Skeletal muscle cell (primary cell): ENCODE measurements at regions not wholly inside any gene's neighbourhood (a gene's known extent, or its start where the extent isn't known, plus 50 kb on each side); places are given as distances from the start of the nearest gene placed in this dataset.
"Not testable (repeated sequence)": the region's sequence is repeated elsewhere in the genome, so short reads cannot be mapped to it uniquely, and the experiment has no call there.

Source experiments
- DNase-seq: peaks from one replicate; pipeline ENCODE4 v3.0.0-alpha.2; 2010; ENCODE audit warnings: low read depth
- H3K4me3 ChIP-seq: 2 replicates; pipeline ENCODE4 v1.5.1; 2011; ENCODE audit warnings: low read depth, mild to moderate bottlenecking, control low read depth, low read length, moderate library complexity

GRCh38 chr1:201633297-201633696 lies 94.4 kb downstream of the NAV1 start:
- DNase-seq, result no peak
- H3K4me3 ChIP-seq, result no peak overlapping the region

- DNase-seq, result no peak
- no peak overlapping the region for H3K4me3 ChIP-seq
These were observed 94.9 kb downstream of the NAV1 start for GRCh38 chr1:201633811-201634210.

DNA sequence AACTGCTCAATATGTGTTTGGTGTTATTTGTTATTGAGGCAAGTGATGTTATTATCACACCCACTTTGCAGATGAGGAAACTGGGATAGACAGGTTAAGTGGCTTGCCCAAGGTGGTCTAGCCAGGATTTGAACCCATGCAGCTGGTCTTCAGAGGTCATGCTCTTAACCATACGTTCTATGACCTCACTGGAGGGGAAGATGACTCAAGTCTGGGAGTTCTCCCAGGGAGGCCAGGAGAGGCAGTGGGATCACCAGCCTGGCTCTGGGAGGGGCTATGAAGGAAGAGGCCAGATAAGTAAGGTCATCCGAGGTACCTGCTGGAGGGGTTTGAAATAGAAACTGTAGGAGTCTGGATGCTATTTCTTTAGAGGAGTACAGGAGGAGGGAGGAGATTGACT lies 95.3 kb downstream of the NAV1 start:
- no peak overlapping the region for H3K4me3 ChIP-seq
- no peak for DNase-seq

GRCh38 chr1:201636097-201636496 lies 97.2 kb downstream of the NAV1 start:
- DNase-seq, result no peak
- H3K4me3 ChIP-seq, result no peak overlapping the region

GRCh38 chr1:201636510-201636971 lies 97.6 kb downstream of the NAV1 start:
- H3K4me3 ChIP-seq, result no peak overlapping the region
- no peak for DNase-seq

DNA sequence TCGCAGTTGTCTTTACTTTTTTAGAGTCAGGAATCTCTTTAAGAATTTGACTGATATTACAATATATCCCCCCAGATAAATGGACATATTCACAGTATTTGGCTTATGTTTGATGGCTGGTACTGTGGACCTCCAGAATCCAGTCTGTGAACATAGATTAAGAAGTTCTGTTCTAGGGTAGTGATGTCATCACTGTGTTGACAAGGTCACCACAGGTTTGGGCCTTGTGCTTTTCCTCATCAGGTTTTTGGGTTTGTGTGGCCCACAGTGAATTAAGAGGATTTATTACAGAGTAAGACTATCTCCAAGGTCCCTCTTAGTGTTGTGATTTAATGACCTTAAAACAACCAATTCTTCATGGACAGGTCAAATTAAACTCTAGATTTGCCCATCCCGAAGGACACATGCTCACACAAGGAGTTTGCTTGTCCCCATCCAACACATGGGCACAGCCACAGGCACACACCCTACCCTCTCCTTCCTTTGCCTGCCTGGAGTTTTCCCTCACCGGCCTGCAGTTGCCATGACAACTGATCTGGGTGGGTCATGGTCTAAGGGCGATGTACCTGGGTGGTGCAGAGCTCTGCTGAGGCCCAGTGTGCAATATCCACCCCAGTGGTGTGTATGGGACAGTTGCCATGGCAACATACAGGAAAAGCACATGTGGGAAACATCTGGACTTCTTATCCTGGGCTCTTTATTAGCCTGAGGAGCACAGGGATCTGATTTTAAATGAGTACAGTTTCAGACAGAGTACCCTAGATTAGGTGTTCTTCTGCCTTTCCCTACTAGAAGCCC lies 98.6 kb downstream of the NAV1 start:
- no peak for DNase-seq
- H3K4me3 ChIP-seq, result no peak overlapping the region

DNA sequence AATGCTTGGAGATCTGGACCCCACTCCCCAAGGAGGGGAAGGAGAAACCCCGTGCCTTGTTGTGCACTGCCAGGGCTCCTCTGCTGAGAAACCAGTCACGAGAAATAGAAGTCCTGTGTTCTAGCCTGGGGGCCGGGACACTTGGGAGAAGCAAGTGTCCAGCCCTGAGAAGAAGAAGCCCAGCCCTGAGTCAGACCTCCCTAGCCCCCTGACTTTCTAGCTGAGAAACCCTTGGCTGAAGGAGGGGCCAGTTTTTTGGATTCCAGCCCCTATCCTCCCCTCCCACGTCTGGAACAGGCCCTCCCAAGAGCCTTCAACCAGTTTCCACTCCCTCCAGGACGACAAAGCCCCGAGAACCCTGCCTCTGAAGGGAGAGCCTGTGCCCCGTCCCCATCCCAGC lies 100.5 kb downstream of the NAV1 start:
- H3K4me3 ChIP-seq, result no peak overlapping the region
- DNase-seq, result no peak

GRCh38 chr1:201639826-201640225 lies 100.9 kb downstream of the NAV1 start:
- DNase-seq, result no peak
- H3K4me3 ChIP-seq, result no peak overlapping the region

DNA sequence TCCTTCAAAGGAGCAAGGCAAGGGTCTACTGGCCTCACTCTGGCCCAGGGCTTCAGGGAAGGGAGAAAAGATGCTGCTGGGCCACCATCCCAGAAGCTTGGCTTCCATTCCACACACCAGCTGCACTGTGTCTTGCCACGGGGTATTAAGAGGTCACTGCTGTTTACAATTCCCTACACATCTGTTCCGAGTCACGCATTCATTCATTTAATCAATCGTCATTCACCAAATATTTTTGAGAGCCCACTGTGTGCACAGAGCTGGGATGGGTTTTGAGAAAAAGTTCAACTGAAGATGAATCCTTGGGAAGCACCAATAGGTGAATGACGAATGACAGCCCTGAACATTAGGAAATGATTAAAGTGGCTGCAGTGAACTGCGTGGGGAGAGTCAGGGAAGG lies 101.7 kb downstream of the NAV1 start:
- no peak overlapping the region for H3K4me3 ChIP-seq
- no peak for DNase-seq

GRCh38 chr1:201641524-201642253 lies 102.8 kb downstream of the NAV1 start:
- no peak overlapping the region for H3K4me3 ChIP-seq
- DNase-seq, result no peak

DNA sequence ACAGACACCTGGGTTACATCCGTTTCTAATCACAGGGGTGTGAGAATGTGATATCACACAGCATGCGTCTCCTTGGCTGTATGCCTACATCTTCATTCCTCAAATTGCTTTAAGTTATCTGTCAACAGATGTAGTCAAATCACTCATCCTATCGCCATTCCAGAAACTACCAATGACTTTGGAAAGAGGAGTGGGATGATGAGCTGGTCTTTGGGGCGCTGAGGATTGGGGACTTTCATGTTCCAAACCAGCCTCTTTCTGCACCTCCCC lies 104.8 kb downstream of the NAV1 start:
- no peak overlapping the region for H3K4me3 ChIP-seq
- no peak for DNase-seq

- no peak for DNase-seq
These were observed 105.3 kb downstream of the NAV1 start for GRCh38 chr1:201644197-201644596.

DNA sequence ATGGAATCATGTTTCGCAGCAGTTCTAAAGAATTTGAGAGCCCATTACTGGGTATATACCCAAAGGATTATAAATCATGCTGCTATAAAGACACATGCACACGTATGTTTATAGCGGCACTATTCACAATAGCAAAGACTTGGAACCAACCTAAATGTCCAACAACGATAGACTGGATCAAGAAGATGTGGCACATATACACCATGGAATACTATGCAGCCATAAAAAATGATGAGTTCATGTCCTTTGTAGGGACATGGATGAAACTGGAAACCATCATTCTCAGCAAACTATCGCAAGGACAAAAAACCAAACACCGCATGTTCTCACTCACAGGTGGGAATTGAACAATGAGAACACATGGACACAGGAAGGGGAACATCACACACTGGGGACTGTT lies 106.1 kb downstream of the NAV1 start:
- DNase-seq, H3K4me3 ChIP-seq: not testable (repeated sequence)

More at GRCh38 chr1:201644197-201644596, 105.3 kb downstream of the NAV1 start:
- H3K4me3 ChIP-seq, result no peak overlapping the region

GRCh38 chr1:201645956-201646355 lies 107.0 kb downstream of the NAV1 start:
- no peak overlapping the region for H3K4me3 ChIP-seq
- DNase-seq, result no peak

DNA sequence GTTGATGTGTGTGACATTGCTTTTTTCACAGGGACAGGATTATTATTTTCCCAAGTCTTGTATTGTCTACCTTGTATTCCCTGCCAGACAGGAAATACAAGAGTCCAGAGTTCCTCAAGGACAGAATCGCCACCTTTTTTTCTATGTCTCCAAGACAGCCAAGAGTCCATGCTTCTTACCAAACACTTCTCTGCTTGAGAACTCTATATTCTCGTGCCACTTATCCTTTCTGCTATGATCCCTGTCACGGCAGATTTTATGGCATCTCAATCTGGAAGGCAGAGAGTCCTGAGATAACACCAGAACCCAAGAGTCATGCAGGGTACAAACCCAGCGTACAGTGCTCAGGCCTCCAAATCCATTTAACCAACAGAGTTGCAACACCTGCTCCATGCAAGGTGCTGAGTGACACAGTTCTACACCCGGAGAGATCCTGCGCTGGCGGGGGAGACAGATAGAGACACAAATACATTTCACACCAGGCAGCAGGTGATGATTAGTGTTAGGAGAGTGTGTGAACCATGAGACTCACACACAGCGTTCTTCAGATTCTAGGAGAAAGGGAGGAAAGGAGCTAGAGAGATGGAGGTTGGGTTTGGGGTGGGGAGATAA lies 107.6 kb downstream of the NAV1 start:
- H3K4me3 ChIP-seq, result no peak overlapping the region
- no peak for DNase-seq

GRCh38 chr1:201647094-201647493 lies 108.2 kb downstream of the NAV1 start:
- H3K4me3 ChIP-seq, result peak overlapping the region; percentile 73
- DNase-seq, result no peak

- no peak for DNase-seq
- H3K4me3 ChIP-seq, result peak overlapping the region; percentile 73
These were observed 108.8 kb downstream of the NAV1 start for GRCh38 chr1:201647722-201648065.

DNA sequence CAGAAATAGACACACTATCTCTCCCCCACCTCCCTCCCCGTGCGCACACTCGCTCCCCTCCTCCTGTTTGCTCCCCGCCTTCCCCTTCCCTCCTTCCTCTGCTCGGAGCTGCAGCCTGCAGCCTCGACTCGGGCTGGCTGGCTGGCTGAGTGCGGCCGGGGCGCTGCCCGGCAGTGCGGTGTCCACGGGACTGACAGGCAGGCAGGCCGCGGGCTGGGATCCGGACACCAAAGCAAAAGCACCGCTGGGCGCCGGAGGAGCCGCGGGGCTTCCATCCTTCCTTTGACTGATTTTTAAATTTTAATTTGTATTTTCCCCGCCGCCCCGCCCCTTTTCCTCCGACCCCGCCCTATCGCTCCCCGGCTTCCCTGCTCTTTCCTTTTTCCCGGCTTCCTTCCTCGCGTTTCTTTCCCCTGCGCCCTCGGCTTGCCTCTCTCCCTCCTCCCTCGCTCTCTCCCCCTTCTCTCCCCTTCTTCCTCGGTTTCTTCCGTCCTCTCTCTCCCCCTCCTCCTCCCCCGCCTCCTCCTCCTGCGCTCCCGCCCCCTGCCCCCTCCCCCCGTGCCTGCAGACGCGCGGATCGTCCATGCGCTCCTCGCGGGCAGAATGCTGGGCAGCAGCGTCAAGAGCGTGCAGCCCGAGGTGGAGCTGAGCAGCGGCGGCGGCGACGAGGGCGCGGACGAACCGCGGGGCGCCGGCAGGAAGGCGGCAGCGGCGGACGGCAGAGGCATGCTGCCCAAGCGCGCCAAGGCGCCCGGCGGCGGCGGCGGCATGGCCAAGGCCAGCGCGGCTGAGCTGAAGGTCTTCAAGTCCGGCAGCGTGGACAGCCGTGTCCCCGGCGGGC lies 109.4 kb downstream of the NAV1 start:
- peak overlapping the region; percentile 73 for H3K4me3 ChIP-seq
- no peak for DNase-seq

DNA sequence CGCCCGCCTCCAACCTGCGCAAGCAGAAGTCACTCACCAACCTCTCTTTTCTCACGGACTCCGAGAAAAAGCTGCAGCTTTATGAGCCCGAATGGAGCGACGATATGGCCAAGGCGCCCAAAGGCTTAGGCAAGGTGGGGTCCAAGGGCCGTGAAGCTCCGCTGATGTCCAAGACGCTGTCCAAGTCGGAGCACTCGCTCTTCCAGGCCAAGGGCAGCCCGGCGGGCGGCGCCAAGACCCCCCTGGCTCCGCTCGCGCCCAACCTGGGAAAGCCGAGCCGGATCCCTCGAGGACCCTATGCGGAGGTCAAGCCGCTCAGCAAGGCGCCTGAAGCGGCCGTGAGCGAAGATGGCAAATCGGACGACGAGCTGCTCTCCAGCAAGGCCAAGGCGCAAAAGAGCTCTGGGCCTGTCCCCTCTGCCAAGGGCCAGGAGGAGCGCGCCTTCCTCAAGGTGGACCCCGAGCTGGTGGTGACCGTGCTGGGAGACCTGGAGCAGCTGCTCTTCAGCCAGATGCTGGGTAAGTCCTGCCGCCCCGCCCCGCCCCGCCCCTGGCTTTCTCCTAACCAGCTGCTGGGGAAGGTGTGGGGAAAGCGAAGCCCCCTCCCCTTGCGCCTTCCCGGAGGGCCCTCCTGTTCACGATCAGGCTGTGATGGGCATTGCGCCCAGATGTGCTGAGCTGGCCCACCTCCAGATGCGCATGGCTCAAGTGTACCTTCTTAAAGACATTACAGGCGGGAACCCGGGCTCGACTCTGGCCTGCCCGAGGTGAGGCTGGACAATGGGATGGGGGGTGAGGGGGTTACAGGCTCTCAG lies 110.2 kb downstream of the NAV1 start:
- DNase-seq, result no peak

More for the DNA sequence above, 110.2 kb downstream of the NAV1 start:
- peak overlapping the region; percentile 73 for H3K4me3 ChIP-seq
